NCI-H510A treated with DMSO at 0.1 percent for 48 hours (cell line): ENCODE measurements at regions not wholly inside any gene's neighbourhood (a gene's known extent, or its start where the extent isn't known, plus 50 kb on each side); places are given as distances from the start of the nearest gene placed in this dataset.

Experiments
- DNase-seq: peaks from one replicate; lab custom pipeline; 2025; lab: John Stamatoyannopoulos, UW

- DNase-seq: no peak
These were observed 58.1 kb downstream of the KLF4 start for GRCh38 chr9:107431461-107431860.

- DNase-seq: no peak
These were observed 59.5 kb downstream of the KLF4 start for GRCh38 chr9:107430071-107430470.

- DNase-seq: no peak
These were observed 63.4 kb downstream of the KLF4 start for GRCh38 chr9:107426126-107426525.

GRCh38 chr9:107425101-107426025 lies 64.2 kb downstream of the KLF4 start:
- DNase-seq: peak; percentile 4

GRCh38 chr9:107423540-107423939 lies 66.0 kb downstream of the KLF4 start:
- peak; percentile 9 for DNase-seq

GRCh38 chr9:107422189-107423185 lies 67.1 kb downstream of the KLF4 start:
- peak; percentile 82 for DNase-seq

GRCh38 chr9:107410420-107410819 lies 79.1 kb downstream of the KLF4 start:
- DNase-seq: no peak

GRCh38 chr9:107409581-107410389 lies 79.8 kb downstream of the KLF4 start:
- DNase-seq: no peak

GRCh38 chr9:107407675-107408074 lies 81.9 kb downstream of the KLF4 start:
- DNase-seq: no peak

- DNase-seq: no peak
These were observed 84.1 kb downstream of the KLF4 start for GRCh38 chr9:107405511-107405910.

GRCh38 chr9:107404736-107405135 lies 84.8 kb downstream of the KLF4 start:
- no peak for DNase-seq

GRCh38 chr9:107404161-107404560 lies 85.4 kb downstream of the KLF4 start:
- no peak for DNase-seq

- DNase-seq: no peak
These were observed 92.2 kb downstream of the KLF4 start for GRCh38 chr9:107397076-107398044.

GRCh38 chr9:107394264-107394663 lies 95.3 kb downstream of the KLF4 start:
- DNase-seq: no peak

- no peak for DNase-seq
These were observed 98.8 kb downstream of the KLF4 start for GRCh38 chr9:107390778-107391177.

GRCh38 chr9:107390279-107390678 lies 99.3 kb downstream of the KLF4 start:
- DNase-seq: no peak

- no peak for DNase-seq
These were observed 99.9 kb downstream of the KLF4 start for GRCh38 chr9:107389617-107390071.

- DNase-seq: no peak
These were observed 100.7 kb downstream of the KLF4 start for GRCh38 chr9:107388890-107389289.

- no peak for DNase-seq
These were observed 102.2 kb downstream of the KLF4 start for GRCh38 chr9:107387409-107387808.

GRCh38 chr9:107386396-107386795 lies 103.2 kb downstream of the KLF4 start:
- DNase-seq: no peak
